BE2C (cell line): ENCODE measurements at regions not wholly inside any gene's neighbourhood (a gene's known extent, or its start where the extent isn't known, plus 50 kb on each side); places are given as distances from the start of the nearest gene placed in this dataset.

Experiments
- DNase-seq: peaks from one replicate; pipeline ENCODE4 v3.0.0-alpha.2; 2020
- H3K27me3 ChIP-seq: fragments of 250-450 bp; sonication (Bioruptor Pico); 2 replicates; pipeline ENCODE4 v1.5.1; 2020; ENCODE audit warnings: mild to moderate bottlenecking
- H3K36me3 ChIP-seq: fragments of 250-450 bp; sonication (Bioruptor Pico); 2 replicates; pipeline ENCODE4 v1.5.1; 2020; ENCODE audit warnings: mild to moderate bottlenecking
- H3K4me1 ChIP-seq: fragments of 250-450 bp; sonication (Bioruptor Pico); 2 replicates; pipeline ENCODE4 v1.5.1; 2020
- H3K4me3 ChIP-seq: 2 replicates; pipeline ENCODE4 v1.5.1; 2011; ENCODE audit warnings: low read depth, low read length
- H3K9me3 ChIP-seq: fragments of 250-450 bp; sonication (Bioruptor Pico); 2 replicates; pipeline ENCODE4 v1.5.1; 2020
- TF ChIP-seq, protein P1 (sequence below): IDR thresholded peaks from 2 replicates; pipeline ENCODE4 v1.5.1; 2012; ENCODE audit warnings: mild to moderate bottlenecking, low read depth, low read length

DNA sequence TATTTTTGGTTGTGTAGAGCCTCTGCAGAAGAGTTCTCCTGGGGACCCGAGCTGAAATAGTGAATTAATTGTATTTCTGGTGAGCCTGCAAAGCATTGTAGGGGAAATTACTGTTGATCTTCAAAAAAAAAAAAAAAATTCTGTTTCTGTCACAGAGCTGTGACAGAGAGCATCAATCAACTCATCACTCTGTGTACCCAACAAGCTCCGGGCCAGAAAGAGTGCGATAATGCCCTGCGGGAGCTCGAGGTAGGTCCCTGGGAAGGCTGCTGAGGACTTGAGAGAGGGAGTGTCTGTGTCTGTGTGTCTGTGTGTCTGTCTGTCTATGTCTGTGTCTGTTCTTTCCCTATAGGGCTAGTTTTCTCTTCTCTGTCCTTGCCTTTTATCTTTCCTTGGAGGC is 294.4 kb upstream of the TPM1 start:
- Histone ChIP-seq H3K4me1 (peaks cover 15% of the 10 kb centered on the region), H3K27me3 (no peaks in the 10 kb centered on the region), H3K4me3 (no peak overlapping the region), H3K9me3 (no peaks in the 10 kb centered on the region; the same call in 1 of the 2 replicates), H3K36me3 (no peaks in the 10 kb centered on the region)
- TF ChIP-seq, protein P1, sequence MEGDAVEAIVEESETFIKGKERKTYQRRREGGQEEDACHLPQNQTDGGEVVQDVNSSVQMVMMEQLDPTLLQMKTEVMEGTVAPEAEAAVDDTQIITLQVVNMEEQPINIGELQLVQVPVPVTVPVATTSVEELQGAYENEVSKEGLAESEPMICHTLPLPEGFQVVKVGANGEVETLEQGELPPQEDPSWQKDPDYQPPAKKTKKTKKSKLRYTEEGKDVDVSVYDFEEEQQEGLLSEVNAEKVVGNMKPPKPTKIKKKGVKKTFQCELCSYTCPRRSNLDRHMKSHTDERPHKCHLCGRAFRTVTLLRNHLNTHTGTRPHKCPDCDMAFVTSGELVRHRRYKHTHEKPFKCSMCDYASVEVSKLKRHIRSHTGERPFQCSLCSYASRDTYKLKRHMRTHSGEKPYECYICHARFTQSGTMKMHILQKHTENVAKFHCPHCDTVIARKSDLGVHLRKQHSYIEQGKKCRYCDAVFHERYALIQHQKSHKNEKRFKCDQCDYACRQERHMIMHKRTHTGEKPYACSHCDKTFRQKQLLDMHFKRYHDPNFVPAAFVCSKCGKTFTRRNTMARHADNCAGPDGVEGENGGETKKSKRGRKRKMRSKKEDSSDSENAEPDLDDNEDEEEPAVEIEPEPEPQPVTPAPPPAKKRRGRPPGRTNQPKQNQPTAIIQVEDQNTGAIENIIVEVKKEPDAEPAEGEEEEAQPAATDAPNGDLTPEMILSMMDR = no peak
- peak; percentile 41 for DNase-seq

DNA sequence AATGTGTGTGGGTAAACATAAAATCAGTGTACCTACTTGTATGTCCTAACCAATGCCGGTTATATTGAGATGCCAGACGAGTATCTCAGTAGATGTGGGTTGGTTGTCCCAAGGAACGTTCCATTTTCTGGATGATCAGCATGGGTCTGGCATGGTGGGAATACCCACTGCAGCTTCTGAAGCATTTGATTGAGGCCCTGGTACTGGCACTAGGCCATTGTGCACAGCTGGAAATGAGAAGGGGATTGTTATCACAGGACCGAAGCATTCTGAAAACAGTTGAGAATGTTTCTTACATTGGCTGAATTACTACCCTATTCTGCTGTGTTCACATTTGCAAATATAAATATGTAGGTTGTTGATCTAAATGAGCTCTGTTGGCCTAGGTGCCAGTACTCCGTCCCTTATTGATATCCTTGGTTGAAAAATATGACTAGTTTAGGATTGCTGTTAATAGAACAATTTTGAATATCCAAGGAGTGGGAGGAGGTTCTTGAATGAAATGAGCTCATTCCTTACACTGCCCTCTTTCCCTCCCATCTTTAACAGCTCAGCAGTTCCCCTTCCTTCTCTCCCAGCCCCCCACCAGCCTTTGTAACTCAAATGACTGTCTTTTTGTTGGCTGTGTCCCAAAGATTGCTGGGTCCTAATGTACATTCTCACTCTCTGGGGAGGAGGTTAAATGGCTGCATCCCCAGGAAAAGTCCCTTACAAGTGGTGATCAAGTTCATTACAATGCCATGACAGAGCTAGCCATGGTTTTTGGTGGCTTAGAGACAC is 293.3 kb upstream of the TPM1 start:
- H3K27me3 ChIP-seq = no peaks in the 10 kb centered on the region
- H3K4me1 ChIP-seq = peaks cover 13% of the 10 kb centered on the region
- no peaks in the 10 kb centered on the region for H3K36me3 ChIP-seq
- H3K4me3 ChIP-seq = no peak overlapping the region
- DNase-seq = peak; percentile 27
- TF ChIP-seq, protein P1 = no peak
- H3K9me3 ChIP-seq = no peaks in the 10 kb centered on the region; the same call in 1 of the 2 replicates

DNA sequence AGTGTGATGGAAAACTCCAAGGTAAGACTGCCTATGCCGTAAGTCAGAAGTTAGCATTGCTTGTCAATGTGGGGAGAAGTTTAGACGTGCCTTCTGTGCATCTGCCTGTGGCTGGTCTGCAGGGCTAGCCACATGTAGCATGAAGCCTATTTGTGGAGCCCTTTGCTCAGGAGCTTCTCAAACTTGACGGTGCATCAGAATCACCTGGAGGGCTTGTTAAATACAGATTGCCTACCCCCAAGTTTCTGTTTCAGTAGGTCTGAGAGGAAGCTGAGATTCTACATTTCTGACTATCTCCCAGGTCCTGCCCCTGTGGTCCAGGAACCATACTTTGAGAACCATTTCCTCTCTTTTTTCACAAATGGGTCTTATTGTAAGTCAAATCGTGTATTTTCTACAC is 292.1 kb upstream of the TPM1 start:
- DNase-seq = no peak
- Histone ChIP-seq H3K9me3 (no peaks in the 10 kb centered on the region; the same call in 1 of the 2 replicates), H3K27me3 (no peaks in the 10 kb centered on the region), H3K36me3 (no peaks in the 10 kb centered on the region), H3K4me3 (no peak overlapping the region), H3K4me1 (peaks cover 13% of the 10 kb centered on the region)
- TF ChIP-seq, protein P1 = no peak

DNA sequence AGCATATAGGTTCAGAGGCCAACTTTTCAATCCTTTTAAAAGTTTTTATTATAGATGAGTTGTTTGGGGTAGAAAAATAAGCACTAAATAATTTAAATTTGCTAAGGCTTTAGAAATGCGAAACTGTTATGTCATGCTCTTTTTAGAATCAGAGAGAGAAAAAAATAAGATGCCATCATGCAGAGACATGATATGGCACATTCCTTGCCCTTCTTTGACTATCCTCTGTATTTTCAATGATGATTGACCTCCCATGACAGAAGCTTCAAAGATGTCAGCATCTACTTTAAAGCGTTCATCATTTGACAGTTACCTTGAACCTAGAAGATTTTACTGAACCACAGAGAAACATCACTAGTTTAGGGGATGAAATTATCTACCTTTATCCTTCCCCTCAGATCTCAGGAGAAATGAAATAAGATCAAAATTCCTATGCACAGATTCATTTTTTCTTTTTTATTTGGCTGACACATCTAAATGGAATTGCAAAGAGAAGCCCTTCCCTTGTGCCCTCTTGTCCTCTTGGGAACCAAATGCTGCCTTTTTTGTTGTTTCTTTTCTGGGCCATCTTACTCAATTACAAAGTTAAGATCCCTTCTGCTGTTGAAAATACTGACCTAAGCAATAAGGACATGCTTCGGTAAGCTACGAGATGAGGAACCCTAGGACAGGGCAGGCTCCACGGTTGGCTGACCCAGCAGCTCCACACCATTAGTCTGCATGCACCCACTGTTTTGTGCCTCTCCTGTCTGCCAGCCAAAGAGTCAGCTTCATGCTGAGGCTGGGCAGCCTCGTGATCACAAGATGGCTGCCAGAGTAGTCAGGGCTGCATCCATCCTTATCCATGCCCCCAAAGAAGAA is 289.7 kb upstream of the TPM1 start:
- Histone ChIP-seq H3K36me3 (no peaks in the 10 kb centered on the region), H3K4me1 (peaks cover 19% of the 10 kb centered on the region), H3K4me3 (no peak overlapping the region), H3K27me3 (no peaks in the 10 kb centered on the region), H3K9me3 (no peaks in the 10 kb centered on the region; the same call in 1 of the 2 replicates)
- TF ChIP-seq, protein P1 = no peak
- no peak for DNase-seq

DNA sequence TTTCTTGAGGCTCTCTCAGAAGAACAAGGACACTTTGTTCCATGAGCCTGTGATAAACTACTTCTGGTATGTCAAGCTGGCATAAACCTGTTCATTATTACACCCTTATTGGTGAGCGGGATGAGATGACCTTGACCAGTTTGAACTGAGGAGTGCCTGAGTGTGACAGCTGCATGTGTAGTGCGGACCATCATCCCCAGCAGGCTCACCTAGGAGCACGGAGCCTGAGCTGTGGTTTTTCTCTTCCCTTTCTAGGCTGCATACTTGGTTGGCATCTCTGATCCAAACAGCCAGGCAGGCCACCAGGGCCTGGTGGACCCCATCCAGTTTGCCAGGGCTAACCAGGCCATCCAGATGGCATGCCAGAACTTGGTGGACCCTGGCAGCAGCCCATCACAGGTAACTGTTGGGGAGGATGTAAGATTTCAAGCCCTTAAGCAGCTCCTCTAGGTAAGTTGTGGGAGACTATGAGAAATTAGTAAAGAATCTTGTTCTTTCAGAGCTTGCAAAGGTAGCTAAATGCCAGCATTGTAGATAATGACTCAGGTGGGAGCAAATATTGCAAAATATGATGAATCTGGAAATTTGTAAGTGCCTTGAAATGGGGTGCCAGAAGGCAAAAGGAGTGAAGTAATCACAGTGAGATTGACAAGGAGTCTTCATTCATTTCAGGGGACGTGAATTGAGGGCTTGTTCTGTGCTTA is 288.9 kb upstream of the TPM1 start:
- Histone ChIP-seq H3K9me3 (no peaks in the 10 kb centered on the region; the same call in 1 of the 2 replicates), H3K4me3 (no peak overlapping the region), H3K36me3 (no peaks in the 10 kb centered on the region), H3K27me3 (no peaks in the 10 kb centered on the region), H3K4me1 (peaks cover 27% of the 10 kb centered on the region)
- no peak for DNase-seq
- TF ChIP-seq, protein P1 = no peak
